GM19452 (cell line): ENCODE measurements at regions not wholly inside any gene's neighbourhood (a gene's known extent, or its start where the extent isn't known, plus 50 kb on each side); places are given as distances from the start of the nearest gene placed in this dataset.

ENCODE experiments used
- ATAC-seq: cut with Tn5 transposase; IDR thresholded peaks from one replicate; pipeline ENCODE4 v1.9.1; 2021; ENCODE audit not compliant: unreplicated experiment

GRCh38 chr6:22017272-22017671 is 279.6 kb downstream of the PRL start:
- no peak for ATAC-seq

GRCh38 chr6:22017766-22018165 is 279.1 kb downstream of the PRL start:
- no peak for ATAC-seq

- no peak for ATAC-seq
These were observed 277.0 kb downstream of the PRL start for GRCh38 chr6:22019857-22020256.

GRCh38 chr6:22020299-22021003 is 276.4 kb downstream of the PRL start:
- ATAC-seq: no peak

GRCh38 chr6:22021966-22022365 is 274.9 kb downstream of the PRL start:
- no peak for ATAC-seq

GRCh38 chr6:22023937-22024336 is 272.9 kb downstream of the PRL start:
- no peak for ATAC-seq

GRCh38 chr6:22024973-22025467 is 271.8 kb downstream of the PRL start:
- ATAC-seq: peak; percentile 27

- ATAC-seq: peak; percentile 62
These were observed 271.2 kb downstream of the PRL start for GRCh38 chr6:22025468-22026163.

DNA sequence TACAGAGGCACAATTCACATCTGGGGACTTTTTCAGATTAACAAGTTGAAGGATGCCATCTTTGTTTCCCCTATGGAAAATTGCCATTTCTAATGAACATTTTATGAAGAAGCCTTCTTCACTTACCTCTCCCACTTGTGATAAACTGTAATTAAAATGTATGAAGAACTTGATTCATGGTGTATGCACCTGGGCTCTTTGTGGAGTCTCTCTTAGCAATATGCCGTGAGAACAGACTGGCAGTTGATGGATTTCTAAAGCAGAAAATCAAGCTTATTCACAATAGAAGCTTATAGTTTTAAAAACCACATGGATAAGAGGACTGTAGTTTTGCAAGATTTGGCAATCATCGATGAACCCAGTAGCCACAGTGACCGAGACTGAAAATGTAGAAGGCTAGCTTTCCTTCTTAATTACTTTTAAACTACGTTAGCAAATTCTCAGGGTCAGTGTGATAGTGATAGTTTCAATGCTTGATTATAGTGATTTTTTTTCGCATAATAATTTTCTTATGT is 270.6 kb downstream of the PRL start:
- peak; percentile 13 for ATAC-seq

DNA sequence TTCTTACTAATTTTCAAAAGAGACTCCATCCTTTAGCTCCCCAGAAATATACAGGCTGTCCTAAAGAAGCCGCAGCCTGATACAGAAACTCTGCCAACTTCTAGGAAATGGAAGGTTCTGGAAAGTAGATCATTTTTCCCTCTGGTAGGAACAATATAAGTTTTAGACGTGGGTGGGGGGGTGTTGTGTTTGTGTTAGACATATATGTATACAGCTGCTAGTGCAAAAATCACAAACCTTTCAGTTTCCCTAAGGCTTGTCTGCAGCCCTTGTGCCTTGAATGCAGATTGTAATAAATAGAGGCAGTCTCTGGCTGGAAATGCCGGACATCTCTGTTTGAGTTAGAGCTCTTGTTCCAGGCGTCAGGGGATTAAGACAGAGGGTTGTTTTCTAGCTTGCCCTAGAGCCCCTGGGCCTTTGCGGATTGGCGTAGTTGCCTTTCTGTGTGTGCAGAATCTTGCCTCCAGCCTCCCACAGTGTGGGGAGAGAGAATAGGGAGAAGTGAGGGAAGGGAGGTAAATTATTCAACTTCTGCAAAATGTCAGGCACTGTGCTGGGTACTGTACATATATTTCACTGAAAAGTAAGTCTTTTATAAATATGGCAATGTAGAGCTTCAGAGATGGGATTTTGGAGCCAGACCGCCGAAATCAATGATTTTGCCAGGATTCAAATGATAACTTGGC is 269.7 kb downstream of the PRL start:
- no peak for ATAC-seq

DNA sequence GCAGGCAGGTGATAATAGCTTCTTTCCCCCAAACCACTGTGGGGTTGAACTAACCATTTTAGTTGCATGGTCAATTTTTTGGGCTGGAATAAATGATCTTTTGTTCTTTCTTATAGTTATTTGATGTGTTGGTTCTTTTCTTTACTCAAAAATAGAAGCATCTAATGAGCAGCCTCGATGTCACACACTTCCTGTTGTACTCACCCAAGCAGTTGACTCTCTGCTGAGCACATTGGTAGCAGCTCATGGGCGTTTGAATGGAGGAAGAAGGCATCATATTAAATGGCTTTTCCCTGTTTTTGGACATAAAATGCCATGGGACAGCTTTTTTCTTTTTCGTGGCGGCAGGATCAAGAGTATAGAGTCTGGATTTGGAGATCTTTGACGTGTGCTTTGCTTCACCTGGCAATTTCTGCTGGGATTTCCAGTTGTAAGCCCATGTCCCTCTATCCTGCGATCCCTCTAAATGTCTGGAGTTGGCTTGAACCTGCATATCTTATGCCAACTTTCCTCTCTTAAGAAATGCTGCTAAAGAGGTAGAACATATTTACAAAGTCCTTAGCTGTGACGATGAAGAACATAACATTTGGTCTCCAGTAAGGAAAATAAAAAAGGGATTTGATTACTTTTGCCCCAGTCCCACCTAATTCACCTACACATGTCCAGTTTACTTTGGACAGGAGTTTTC is 268.3 kb downstream of the PRL start:
- no peak for ATAC-seq

- ATAC-seq: no peak
These were observed 267.7 kb downstream of the PRL start for GRCh38 chr6:22029171-22029570.

- no peak for ATAC-seq
These were observed 265.9 kb downstream of the PRL start for GRCh38 chr6:22030730-22031619.

GRCh38 chr6:22035690-22036089 is 261.1 kb downstream of the PRL start:
- ATAC-seq: no peak

DNA sequence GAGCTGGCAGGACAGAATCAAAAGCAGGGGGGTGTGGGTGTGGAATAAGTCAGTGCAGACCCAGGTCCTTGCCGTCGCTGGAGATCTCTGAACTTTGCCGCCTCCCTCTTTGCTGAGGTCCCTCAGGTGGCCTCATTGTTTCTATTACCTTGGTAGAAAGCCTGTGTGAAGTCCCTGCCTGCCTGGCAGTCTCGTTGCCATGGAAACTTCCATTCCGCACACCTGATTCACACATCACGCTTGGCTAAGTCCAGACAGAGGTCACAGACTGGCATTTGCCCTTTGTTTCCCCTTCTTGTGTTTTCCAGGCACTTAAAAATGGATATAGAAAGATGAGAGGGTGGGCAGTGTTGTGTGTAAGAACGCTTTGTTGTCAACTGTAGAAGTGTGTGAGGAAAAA is 260.6 kb downstream of the PRL start:
- ATAC-seq: no peak

- no peak for ATAC-seq
These were observed 260.1 kb downstream of the PRL start for GRCh38 chr6:22036699-22037098.

DNA sequence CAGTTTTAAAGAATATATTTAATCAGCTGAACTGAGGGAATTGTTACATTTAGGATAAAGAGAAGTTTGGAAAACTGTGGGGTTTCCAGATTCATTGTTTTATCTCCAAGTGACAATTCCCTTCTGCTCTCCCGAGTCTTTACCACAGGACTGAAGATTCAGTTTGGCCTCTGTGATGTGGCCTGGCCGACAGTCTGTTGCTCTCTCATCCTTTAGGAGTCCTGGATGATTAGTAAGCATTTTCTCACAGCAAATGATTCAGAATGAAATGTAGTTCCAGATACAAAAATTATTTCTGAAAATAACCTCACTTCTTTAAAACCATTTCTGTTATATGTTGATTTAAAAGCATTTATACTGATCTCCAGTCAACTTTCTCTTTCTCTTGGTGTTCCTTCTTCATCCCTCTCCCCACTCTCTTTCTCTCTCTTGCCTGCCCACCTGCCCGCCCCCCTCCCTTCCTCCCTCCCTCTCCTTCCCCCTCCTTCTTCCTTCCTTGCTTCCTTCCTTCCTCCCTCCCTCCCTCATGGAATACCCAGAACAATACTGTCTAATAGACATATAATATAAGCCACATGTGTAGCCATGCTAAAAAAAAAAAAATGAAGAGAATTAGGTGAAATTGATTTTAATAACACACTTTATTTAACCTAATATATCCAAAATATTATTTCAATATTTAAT is 254.9 kb downstream of the PRL start:
- no peak for ATAC-seq

DNA sequence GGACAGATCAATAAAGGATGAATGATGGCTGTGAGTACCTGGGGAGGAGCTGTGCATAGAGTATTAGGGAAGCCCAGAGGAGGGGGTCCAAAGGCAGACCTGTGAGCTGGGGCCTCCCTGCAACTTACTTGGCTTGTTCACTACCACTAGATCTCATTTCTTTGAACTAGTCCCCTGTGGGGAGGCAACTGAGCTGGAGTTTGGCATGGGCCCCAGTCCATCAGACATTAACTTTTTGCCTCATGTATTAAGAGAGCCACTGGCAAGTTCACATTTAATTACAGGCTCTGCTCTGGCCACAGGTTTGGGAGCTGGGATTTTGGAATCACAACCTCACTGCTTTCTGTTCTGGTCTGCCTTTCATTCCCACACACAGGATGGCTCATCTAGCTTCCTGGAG is 254.1 kb downstream of the PRL start:
- no peak for ATAC-seq

GRCh38 chr6:22043284-22043962 is 253.4 kb downstream of the PRL start:
- no peak for ATAC-seq
